Heart right ventricle (tissue), 16 donors: ENCODE measurements at regions not wholly inside any gene's neighbourhood (a gene's known extent, or its start where the extent isn't known, plus 50 kb on each side); places are given as distances from the start of the nearest gene placed in this dataset.
A peak's percentile ranks its signal among the peaks of the same experiment; 100 is the strongest.

ENCODE experiments used
- ATAC-seq, 8 donors: fragments of 200-7000 bp; cut with Tn5 transposase; one replicate each; pipeline ENCODE4 v1.9.1; 2020; ENCODE audit warnings: mild to moderate bottlenecking in 8 of 8, moderate library complexity in 8 of 8, moderate number of reproducible peaks in 1 of 8
- DNase-seq, 2 donors: peaks; one replicate each; pipeline ENCODE4 v3.0.0-alpha.2; 2020
- H3K27ac ChIP-seq, 10 donors: fragments of 200-600 bp; sonication (generic) in 2 of 10; one replicate each; pipeline versions ENCODE4 v1.5.0 to v1.8.0; 2020 to 2022; ENCODE audit warnings: mild to moderate bottlenecking in 3 of 10
- H3K27me3 ChIP-seq, 7 donors: fragments of 200-600 bp; one replicate each; pipeline ENCODE4 v1.8.0; 2021 to 2022; ENCODE audit warnings: mild to moderate bottlenecking in 2 of 7
- H3K36me3 ChIP-seq, 9 donors: fragments of 200-600 bp; sonication (generic) in 1 of 9; one replicate each; pipeline versions ENCODE4 v1.5.0 to v1.8.0; 2020 to 2022; ENCODE audit warnings: mild to moderate bottlenecking in 2 of 9
- H3K4me1 ChIP-seq, 9 donors: fragments of 200-600 bp; sonication (generic) in 1 of 9; one replicate each; pipeline versions ENCODE4 v1.5.0 to v1.8.0; 2020 to 2022; ENCODE audit warnings: mild to moderate bottlenecking in 4 of 9
- H3K4me3 ChIP-seq, 10 donors: fragments of 200-600 bp; sonication (generic) in 2 of 10; one replicate each; pipeline versions ENCODE4 v1.5.0 to v1.8.0; 2020 to 2022; ENCODE audit warnings: mild to moderate bottlenecking in 7 of 10, moderate library complexity in 2 of 10
- H3K9me3 ChIP-seq, 11 donors: fragments of 200-600 bp in 10 of 11; sonication (generic) in 2 of 11; one replicate each; pipeline versions ENCODE4 v1.5.0 to v1.8.0; 2013 to 2022; ENCODE audit warnings: mild to moderate bottlenecking in 2 of 11, control low read depth in 1 of 11, moderate library complexity in 1 of 11
- CTCF ChIP-seq, 9 donors: fragments of 200-600 bp; sonication (generic) in 2 of 9; IDR thresholded peaks; one replicate each; pipeline versions ENCODE4 v1.5.0 to v1.8.0; 2021 to 2022; ENCODE audit warnings: antibody characterized with exemption in 9 of 9, mild to moderate bottlenecking in 5 of 9, moderate library complexity in 1 of 9
- WGBS, 2 donors: extraction: QIAGEN DNeasy Blood & Tissue Kit; methylation state at CpG; one replicate each; pipeline ENCODE4 v1.1.7; 2013; ENCODE audit warnings: inconsistent platforms in 1 of 2; 5-methylcytosine and 5-hydroxymethylcytosine counted together
- intact Hi-C, 10 donors: fragments of 100-400 bp; cut with DNase I; formaldehyde crosslinking; loops; one replicate each; pipeline versions ENCODE4 v1.11.1 to v1.14.2; 2022
- donor health status: Arrhythmogenic right ventricular cardiomyopathy.
- donor health status: ischemic (EF 13 %, LVEDD 7.1; RV severe dilation, severe dysfunction).
- donor health status: healthy with polysubstance abuse.
- donor health status: DM: no; HTN: yes; CAD: no.
- donor health status: DM: no; HTN: no; CAD: no.
- donor health status: ischemic (EF 25% LVEDD 6.9; RV normal size, moderate dysfunction).
- donor health status: ischemic (EF 25% LVEDD 5.7; RV mildly dilated, moderate dysfunction).
- donor health status: healthy.
- donor health status: DM: yes; HTN: yes; CAD: no.
- donor health status: Ischemic cardiomyopathy.
- donor health status: ischemic (EF 35%, LVEDD 5.7; RV mildly dilated, moderate dysfunction).
- donor health status: nonischemic (EF 11% LVEDD 7.7; RV severe dilation, severe dysfunction).
- donor health status: DM: yes; HTN: yes; CAD: no.
- donor health status: PGD.
- donor health status: ischemic (EF 29% LVEDD 5.4; RV normal size, mild dysfunction).
- donor health status: nonischemic (EF 23%, LVEDD 6.1; RV moderate dilation, normal function).

- no peak overlapping the region for H3K27ac ChIP-seq
- intact Hi-C loops = loop anchor here in 5 of 10 donors (5.0 to 10.0 kb wide), 2 partner anchors 233 to 236 kb away; no protein-coding TSS in a partner anchor
- 76 to 82% methylated on average over 9 of the region's 9 CpGs for WGBS, 2 donors
These were observed 149.8 kb upstream of the FGF10 start for GRCh38 chr5:44538797-44539601.

GRCh38 chr5:44536650-44537260, 147.5 kb upstream of the FGF10 start:
- 47 to 56% methylated on average over 3 of the region's 3 CpGs for whole genome bisulfite sequencing, 2 donors
- peak; percentile 17 to 74 (median 65) for TF ChIP-seq CTCF (IDR thresholded peaks at IDR 0.05)
- Histone ChIP-seq H3K4me1 (no peaks in the 10 kb centered on the region), H3K9me3 (no peaks in the 10 kb centered on the region), H3K36me3 (no peaks in the 10 kb centered on the region), H3K27me3 (no peaks in the 10 kb centered on the region), H3K4me3 (no peak overlapping the region), H3K27ac (no peak overlapping the region)
- intact Hi-C loops = loop anchor here in 9 of 10 donors (1.0 to 10.0 kb wide), 5 partner anchors 236 to 238 kb away; no protein-coding TSS in a partner anchor
- peak in 1 of 2 donors; percentile 18 for DNase-seq
- no peak for ATAC-seq

More at GRCh38 chr5:44538797-44539601, 149.8 kb upstream of the FGF10 start:
- no peak for TF ChIP-seq CTCF (IDR thresholded peaks at IDR 0.05)
- H3K4me1 ChIP-seq = no peaks in the 10 kb centered on the region
- H3K9me3 ChIP-seq = no peaks in the 10 kb centered on the region
- H3K4me3 ChIP-seq = no peak overlapping the region
- peak in 2 of 8 donors; percentile 20 to 44 for ATAC-seq
- H3K36me3 ChIP-seq = no peaks in the 10 kb centered on the region
- no peak for DNase-seq
- no peaks in the 10 kb centered on the region for H3K27me3 ChIP-seq

- WGBS, 2 donors = 58 to 68% methylated on average over 3 of the region's 3 CpGs
These were observed 146.4 kb upstream of the FGF10 start for GRCh38 chr5:44535621-44536020.

More at GRCh38 chr5:44535621-44536020, 146.4 kb upstream of the FGF10 start:
- Histone ChIP-seq H3K27me3 (no peaks in the 10 kb centered on the region), H3K36me3 (no peaks in the 10 kb centered on the region), H3K4me1 (no peaks in the 10 kb centered on the region), H3K27ac (no peak overlapping the region), H3K4me3 (no peak overlapping the region), H3K9me3 (peaks cover 0 to 5% (median 0%) of the 10 kb centered on the region in 11 donors)
- no peak for TF ChIP-seq CTCF (IDR thresholded peaks at IDR 0.05)
- ATAC-seq = no peak
- intact Hi-C loops = loop anchor here in 9 of 10 donors (2.0 to 10.0 kb wide), 5 partner anchors 237 to 241 kb away; no protein-coding TSS in a partner anchor
- no peak for DNase-seq
